NK-92 treated with Interleukin-12 subunit alpha and Interleukin-12 subunit beta, amount 100 ng/mL, for 24 hours (cell line): ENCODE measurements at regions not wholly inside any gene's neighbourhood (a gene's known extent, or its start where the extent isn't known, plus 50 kb on each side); places are given as distances from the start of the nearest gene placed in this dataset.

Experiments used
- DNase-seq: peaks from one replicate; lab custom pipeline; 2025; lab: John Stamatoyannopoulos, UW

DNA sequence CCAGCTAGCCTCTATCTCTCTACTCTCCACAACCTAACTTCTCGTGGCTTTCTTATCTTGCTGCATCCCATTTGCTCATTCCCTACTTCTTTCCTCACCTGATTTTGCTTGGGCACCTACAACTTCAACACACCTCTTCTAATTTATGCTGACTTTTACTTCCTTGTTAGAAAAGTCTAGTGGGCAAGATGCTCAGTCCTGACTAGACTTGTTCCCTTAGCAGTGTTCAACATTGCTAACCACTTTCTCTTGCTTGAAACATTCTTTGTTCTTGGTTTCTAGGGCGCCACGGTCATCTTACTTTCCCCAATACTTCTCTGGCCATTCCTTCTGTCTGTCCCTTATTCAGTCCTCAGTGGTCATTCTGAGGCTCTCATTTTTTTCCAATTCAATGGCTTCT, 454.7 kb upstream of the CWC22 start:
- no peak for DNase-seq

DNA sequence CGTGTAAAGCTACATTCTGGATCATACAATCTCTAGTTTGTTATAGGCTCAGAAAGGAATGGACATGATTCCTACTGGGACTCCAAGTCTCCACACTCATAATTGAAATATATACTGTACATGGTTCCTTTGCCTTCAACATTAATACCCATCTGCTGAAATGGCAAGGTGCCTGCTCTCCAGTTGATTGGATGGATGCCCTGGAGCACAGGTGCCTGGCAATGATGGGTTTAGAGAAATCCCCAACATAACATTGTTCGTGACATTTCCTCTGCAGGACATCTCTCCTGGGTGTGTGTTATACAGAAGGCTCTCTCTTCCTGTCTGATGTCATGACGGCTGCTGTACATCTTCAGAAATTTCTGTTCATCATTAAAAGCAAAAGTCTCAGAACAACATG, 449.7 kb upstream of the CWC22 start:
- no peak for DNase-seq

DNA sequence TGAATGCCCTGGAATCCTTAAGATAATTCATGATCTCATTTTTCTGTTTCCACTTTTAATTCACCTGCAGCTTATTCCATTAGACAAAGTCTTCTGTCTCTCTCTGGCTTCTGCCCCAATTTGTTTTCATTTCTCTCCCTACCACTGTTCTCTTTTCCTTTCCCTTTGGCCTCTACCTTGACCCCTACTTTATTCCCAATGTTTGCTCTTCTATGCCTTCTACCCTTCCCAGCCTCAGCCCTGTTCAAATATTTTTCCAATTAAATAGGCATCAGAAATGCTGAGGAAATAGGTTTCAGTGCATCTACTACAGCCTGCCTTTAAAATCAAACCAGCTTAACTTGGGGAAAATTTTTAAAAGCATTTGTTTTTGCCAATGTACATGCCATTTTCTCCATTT, 443.7 kb upstream of the CWC22 start:
- no peak for DNase-seq

DNA sequence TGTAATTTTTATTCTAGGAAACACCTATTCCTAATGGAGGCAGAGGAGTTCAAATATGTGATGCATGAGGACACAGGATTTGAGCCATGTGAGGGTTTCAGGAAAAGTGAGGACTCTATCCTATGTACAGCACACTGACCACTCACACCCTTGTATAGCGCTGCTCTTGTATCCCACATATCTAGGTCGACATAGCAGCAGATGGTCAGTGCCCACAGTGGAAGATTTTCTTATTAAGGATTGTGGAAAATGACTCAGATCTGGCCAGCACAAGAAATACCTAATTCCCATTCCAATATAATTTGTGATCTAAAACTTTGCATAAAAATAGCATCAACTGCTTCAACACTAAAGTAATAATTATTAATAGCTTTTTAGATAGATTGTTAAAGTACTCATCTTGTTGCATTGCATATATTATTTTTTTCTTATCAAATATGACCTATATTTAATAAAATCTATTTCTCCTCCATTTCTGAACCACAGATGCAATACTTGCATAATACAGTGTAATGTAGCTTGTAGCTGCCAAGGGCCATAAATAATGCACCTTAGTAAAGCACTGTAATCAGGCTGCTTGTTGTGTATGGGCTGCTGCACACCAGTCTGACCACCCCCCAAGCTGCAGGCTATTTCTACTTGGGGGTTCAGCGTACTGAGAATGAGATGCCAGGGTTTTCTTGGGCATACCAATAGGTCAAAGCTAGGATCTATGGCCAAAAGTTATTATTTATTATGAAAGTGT, 442.2 kb upstream of the CWC22 start:
- no peak for DNase-seq

DNA sequence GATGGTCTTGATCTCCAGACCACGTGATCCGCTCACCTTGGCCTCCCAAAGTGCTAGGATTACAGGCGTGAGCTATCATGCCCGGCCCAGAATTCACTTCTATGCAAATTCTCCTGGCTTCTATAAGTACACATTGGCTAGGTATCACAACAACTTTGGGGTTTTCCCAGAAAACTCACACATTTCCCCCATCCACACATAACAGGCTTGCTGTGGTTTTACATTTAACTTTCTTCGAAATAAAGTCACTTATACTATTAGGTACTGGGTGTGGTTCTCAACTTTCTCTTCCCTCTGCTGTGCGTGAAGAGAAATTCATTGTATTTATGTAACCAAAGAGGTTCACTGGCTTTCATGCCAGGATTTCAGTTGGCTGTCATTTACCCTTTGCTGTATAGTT, 439.4 kb upstream of the CWC22 start:
- no peak for DNase-seq

DNA sequence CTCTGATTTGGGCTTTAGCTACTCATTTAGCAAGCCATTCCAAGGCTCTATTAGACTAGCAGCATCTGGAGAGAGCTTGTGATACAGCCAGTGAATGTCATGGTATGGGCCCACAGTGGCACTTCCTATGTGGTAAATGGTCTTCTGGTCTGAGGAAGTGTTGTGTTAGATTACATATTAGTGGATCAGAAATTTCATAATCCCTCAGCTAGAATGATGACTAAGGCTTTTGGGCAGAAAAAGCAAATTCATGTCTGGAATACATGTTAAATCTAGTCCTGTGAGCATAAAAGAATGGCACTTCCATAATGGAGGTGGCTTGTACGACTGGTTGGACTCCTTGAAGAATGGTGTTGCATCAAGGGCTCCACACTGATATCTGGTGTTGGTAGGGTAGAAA, 436.8 kb upstream of the CWC22 start:
- DNase-seq, result no peak

DNA sequence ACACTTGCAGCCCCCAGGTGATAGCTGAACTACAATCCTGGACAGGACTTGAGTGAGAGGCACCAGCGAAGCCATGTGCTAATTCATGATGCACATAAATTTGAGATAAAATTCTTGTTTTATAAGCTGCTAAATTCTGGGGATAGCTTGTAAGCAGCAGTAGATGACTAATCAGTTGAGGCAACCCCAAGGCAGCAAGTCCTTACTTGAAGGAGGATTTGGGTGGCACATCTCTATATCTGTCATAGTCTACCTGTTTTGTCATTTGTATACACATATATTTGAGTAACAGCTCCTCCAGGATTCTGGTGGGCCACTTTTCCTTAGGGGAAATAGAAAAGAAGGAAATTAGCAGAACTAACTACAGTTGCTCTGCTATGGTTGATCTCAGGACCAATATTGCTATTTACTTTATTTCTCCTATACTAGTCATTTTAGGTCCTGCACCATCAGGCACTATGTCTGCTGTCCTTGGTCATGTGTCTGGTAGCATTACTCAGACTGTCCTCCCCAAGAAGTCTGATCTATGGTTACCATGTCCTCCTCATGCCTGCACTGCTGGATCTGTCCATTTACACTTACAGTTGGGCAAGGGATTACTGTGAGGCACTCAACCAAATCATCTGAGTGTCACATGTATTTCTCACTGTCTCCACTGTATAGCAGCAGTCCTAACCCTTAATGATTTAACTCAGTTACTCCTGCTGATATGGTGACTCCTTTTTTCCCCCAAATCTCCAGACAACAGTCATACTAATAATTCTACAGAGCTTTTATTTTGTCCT, 436.0 kb upstream of the CWC22 start:
- no peak for DNase-seq

DNA sequence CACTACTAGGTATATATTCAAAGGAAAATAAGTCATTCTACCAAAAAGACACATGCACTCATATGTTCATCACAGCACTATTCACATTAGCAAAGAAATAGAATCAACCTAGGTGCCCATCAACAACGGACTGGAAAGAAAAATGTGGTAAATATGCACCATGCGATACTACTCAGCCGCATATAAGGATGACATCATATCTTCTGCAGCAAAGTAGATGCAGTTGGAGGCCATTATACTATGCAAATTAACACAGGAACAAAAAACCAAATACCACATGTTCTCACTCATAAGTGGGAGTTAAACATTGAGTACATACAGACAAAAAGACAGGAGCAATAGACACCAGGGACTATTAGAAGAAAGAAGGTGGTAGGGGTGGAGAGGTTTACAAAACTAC, 412.1 kb upstream of the CWC22 start:
- no peak for DNase-seq

DNA sequence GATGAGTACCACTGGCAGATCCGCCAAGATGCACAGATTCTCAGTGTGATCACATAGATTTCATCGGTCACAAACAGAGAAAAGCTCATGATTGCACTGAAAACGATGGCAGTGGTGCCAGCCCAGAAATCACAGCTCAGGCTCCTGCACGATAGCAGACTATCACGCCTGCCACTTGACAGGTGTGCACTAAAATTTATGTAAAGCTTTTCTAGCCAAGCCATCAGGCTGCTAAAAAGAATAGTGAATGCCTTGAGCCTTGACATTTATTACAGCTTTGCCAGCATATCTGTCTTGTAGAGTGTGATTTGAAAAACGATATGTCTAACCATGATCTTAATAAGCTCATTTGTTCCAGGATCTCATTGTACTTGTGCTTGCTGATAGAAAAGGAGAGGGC, 409.5 kb upstream of the CWC22 start:
- no peak for DNase-seq

DNA sequence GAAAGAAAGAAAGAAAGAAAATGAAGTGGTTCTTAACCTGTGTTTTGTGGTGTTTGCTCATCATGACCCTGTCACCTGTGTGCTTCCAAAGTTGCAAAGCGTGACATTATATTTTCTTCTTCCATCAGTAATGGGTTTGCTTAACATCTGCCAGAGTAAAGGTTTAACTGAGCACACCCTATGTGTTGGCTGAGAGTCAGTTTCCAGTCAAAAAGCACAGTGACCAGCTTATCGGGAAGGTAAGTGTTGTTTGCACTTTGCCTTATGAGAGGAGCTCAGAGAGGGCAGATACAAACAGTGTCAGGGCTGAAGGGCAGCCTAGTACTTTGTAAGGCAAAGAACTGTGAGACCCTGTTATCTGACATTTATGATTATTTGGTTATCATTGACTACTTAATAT, 406.2 kb upstream of the CWC22 start:
- no peak for DNase-seq

DNA sequence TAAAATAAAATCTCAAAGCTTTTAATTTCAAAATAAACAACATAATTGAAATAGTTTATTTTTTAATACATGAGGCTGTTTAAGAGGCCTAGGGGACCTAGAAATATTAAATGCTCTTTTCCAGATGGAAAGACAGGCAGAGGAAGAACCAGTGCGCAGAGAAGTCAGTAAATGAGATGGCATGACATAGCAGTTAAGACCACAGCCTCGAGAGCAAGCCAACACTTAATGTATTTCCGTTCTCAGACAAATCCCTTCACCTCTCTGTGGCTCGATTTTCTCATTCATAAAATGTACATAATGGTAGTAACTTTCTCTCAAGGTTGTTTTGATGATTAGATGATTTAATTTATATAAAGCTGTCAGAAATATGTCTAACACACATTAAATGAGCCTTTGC, 405.1 kb upstream of the CWC22 start:
- DNase-seq, result no peak

DNA sequence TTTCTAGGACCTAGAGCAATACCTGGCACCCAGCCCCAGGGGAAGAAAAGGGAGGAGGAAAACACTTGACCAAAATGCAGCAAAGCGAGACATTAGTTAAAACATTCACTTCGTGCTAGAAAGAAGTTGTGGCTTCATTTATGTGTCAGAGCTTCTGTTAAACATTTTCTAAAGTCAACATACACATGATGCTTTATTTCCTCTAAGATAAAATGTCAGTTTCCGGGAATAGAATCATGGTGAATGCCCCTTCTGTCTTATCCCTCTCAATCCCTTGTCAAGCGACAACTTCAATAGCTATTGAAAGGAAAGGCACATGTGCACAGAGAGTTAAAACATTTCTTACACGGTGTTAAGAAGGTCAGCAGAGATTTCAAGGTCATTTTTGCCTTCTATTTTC, 404.6 kb upstream of the CWC22 start:
- no peak for DNase-seq

DNA sequence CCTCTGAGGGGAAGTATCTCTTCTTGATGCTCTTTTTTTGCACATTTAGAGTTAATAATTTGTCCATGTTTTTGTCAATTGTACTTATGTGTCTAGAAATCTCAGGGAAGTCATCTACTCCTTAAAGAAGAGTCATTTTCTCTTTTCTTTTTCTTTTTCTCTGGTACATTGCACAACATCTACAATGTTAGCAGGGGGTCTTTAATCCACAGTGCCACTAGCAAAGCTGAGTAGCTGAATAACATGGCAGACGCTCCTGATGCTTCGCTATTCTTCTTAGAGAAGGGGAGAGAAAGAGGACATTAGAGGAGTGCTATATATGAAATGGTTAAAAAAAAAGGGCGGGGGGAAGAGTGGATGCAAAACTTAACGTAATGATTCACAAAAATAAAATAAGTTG, 399.6 kb upstream of the CWC22 start:
- no peak for DNase-seq

DNA sequence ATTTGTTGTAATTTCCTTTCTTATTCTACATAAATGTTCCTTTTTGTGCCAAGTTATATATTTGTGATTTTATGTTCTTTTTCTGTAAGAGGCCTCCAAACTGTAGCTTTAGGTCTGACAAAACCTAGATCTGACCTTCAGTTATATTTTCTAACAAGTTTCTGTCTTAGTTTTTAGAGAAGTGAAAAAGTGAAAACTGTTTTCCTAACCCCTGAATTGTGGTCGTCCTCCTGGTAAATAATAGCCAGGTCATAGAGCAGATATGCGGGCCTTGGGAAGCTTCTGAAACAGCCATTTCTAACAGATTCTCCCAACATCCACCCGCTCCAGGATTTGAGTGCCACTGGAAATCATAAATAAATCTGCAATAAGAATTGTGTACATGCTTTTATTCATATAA, 398.4 kb upstream of the CWC22 start:
- DNase-seq, result no peak

DNA sequence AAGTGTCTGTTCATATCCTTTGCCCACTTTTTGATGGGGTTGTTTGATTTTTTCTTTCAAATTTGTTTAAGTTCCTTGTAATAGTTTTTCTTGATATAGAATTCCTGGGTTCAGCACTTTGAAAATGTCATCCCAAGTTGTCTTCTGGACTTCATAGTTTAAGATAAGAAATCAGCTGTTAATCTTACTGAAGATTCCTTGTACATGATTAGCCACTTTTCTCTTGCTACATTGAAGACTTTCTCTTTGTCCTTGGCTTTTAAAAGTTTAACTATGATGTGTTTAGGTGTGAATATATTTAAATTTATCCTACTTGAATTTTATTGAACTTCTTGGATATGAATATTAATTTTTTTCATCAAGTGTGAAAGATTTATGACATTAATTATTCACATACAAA, 387.2 kb upstream of the CWC22 start:
- no peak for DNase-seq

DNA sequence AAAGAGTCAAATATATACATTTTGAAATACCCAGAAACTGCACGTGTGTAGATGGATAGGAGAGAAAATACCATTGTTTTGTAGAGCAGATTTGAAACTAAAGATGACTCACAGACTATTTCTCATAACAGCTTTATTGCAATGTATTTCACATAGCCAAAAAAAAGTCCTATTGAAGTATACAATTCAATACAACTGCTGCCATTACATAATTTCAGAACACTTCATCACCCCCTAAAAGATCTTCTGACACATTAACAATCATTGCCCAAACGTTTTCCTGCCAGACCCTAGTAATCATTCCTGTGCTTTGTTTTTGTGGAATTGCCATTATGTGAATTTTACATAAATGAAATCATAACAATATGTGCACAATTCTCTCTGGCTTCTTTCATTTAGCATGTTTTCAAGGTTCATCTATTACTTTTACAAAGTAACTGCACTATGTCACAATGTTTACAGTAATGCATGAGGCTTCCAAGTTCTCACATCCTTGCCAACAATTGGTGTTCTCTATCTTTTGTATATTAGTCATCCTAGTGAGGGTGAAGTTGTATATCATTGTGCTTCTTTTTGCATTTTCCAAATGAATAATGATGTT, 378.6 kb upstream of the CWC22 start:
- DNase-seq, result no peak

DNA sequence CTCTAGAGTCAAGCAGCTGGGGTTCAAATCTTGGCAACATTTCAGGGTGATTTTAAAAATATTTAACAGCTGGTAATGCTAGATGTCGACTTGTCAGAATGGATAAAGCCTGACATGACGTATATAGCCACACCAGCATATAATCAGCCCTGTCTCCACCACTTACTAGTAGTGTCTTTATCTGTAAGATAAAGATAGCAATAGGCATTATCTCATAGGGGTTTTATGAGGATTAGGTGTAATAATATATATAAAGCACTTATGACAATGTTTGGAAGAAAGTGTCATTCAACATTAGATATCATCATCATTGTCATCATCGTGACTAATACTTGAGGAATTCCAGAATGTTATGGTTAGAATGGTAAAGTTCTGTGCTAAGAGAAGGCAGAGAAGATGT, 369.0 kb upstream of the CWC22 start:
- DNase-seq, result no peak

DNA sequence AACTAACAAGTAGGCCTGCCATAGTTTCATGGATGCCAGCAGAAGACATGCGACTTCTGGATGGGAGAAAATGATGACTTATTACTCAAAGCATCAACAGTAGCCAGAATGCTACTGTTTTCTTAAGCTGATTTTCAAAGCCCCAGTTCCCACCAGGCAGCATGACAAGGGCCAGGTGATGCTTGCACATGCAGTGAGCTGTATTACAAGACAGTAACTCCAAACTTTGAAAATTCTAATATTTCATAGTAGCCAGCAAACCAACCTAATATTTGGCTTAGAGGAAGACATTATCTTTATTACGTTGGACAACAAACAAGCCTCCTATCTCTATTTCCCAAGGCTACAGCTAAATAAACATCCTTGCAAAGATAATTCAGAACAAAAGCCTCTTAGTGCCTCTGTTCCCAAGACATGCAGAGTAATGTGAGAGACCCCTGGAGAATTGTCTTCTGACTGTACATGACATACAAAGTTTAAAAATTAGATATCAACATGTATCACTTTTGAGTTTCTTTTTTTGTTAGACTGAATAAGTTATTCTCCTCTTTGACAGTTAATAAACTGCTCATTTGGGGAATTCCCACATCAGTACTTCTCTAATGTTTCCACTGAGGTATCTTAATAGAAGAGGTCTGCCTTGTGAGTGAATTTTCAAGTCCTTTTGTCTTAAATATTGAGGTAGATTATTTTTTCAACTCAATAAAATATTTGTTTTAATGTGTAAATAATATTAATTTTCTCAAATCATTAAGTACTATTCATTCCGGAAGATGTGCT, 367.6 kb upstream of the CWC22 start:
- no peak for DNase-seq

DNA sequence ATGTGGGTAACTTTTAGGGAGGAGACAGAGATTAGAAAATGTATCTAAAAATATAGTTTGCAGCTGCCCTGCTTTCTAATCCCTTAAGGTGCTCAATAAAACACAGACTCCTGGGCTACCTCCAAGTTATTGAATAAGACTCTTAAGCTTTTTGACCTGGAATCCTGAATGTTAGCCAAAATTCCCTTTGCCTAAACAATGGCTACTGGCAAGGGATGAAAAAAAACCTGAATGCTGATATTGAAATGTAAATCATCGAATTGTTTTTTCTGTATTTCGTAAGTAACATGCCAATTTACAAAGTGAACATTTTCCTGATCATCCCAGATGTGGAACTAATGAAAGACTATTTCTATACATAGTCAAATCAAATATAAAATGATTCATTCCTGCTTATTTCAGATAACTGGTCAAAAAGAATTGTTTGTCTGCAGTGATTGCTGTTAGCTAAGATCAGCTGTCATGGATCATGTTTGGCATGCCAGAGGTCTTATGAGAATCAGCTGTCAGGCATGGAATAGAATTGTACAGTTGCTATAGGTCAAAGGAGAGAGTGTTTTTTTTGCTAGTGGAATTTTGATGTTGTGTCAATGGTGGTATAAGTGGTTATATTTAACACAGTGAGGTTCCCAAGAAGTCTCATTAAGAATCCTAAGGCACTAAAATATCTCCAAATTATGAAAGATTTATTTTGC, 363.6 kb upstream of the CWC22 start:
- DNase-seq, result no peak

DNA sequence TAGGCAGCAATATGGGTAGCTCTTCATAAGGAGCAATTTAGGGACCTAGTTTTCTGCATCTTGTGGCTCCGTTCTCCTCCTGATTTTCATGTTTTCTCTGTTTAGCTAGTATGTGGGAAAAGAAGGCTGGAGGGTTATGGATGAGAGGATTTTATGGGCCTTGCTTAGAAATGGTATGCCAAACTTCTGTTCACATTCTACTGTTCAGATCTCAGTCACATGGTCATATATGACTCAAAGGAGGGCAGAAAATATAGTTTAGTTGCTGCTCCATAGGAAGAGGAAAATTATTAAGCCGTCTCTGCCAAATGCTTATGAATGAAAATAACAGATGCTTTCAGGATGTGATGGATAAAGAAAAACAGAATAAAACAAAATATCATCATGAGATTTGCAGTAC, 361.8 kb upstream of the CWC22 start:
- DNase-seq, result no peak

DNA sequence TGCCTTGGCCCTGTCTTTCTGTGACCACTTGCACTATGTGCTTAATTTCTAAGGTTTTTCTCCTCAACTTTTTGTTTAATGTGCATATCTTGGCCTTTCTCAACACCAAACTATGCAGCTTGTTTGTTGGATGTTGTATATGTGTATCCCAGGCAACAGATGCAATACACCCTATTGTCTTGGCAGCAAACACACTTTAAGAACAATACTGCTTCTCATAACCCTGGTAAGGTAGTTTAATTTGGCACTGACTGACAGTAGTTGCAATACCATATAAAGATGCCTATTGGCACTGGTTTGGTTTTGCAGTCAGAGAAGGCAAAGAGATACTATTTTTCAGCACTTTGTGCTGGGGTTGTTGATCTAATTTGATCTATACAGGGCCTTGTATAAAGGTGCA, 360.7 kb upstream of the CWC22 start:
- no peak for DNase-seq

DNA sequence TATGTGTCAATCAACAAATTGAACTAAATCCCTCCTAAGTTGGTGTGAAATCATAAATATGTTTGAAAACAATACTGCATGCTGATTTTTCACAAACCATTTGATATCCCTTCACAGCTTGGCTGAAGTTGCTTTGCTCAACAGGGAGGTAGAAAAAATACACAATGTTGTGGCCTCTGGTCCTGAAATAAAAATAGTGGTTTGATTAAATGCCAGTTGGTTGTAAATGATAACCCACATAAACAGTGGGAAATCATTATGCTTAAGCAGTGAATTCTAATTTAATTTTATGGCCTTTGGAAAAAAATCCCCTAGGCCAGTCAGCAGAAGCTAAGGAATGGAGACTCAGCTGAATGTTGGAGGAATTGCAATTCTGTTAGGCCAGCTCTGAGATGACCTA, 359.4 kb upstream of the CWC22 start:
- no peak for DNase-seq
